B cell (primary cell): ENCODE measurements at regions not wholly inside any gene's neighbourhood (a gene's known extent, or its start where the extent isn't known, plus 50 kb on each side); places are given as distances from the start of the nearest gene placed in this dataset.

ENCODE experiments used
- ATAC-seq: fragments of 200-7000 bp; cut with Tn5 transposase; one replicate; pipeline ENCODE4 v1.10.0; 2021; ENCODE audit warnings: low read depth, mild to moderate bottlenecking, moderate number of reproducible peaks, moderate library complexity
- CTCF ChIA-PET: fragments of 350-600 bp; sonication (Branson Sonifier 250); formaldehyde crosslinking; loops from one replicate; lab custom pipeline; 2021; ENCODE audit warnings: antibody characterized with exemption, inconsistent platforms; lab: Charles Lee
- POLR2A ChIA-PET: fragments of 350-600 bp; sonication (Branson Sonifier 250); formaldehyde crosslinking; loops from one replicate; lab custom pipeline; 2021; ENCODE audit warnings: antibody characterized with exemption; lab: Charles Lee
- DNase-seq: peaks from one replicate; pipeline ENCODE4 v3.0.0; 2013
- H2AFZ ChIP-seq: 2 replicates; pipeline ENCODE4 v1.6.1; 2012; ENCODE audit warnings: mild to moderate bottlenecking, low read depth, low read length; ENCODE audit not compliant: insufficient read depth, poor library complexity, severe bottlenecking
- H3K27ac ChIP-seq, 2 donors: 1 replicate in 1 of 2; 2 replicates in 1 of 2; pipeline ENCODE4 v1.5.1; 2012 to 2013; ENCODE audit warnings: low read length in 2 of 2, mild to moderate bottlenecking in 2 of 2, moderate library complexity in 1 of 2
- H3K27me3 ChIP-seq, 4 experiments: fragments of 200-600 bp in 1 of 4; sonication (generic) in 1 of 4; replicated peaks in 1 of 4; 1 replicate in 2 of 4; 2 replicates in 2 of 4; pipeline versions ENCODE4 v1.6.1 to v1.7.0; 2013 to 2016; ENCODE audit warnings: low read length in 3 of 4, mild to moderate bottlenecking in 2 of 4, mixed read lengths in 1 of 4, moderate library complexity in 1 of 4; ENCODE audit not compliant: insufficient read depth in 4 of 4, control insufficient read depth in 3 of 4; ENCODE audit errors: control extremely low read depth in 1 of 4
- H3K36me3 ChIP-seq, 2 experiments: replicated peaks in 1 of 2; 1 replicate in 1 of 2; 2 replicates in 1 of 2; pipeline versions ENCODE4 v1.6.1 to v1.7.1; 2013; ENCODE audit warnings: low read length in 1 of 2; ENCODE audit not compliant: insufficient read depth in 2 of 2, control insufficient read depth in 1 of 2; ENCODE audit errors: control extremely low read depth in 1 of 2, extremely low read depth in 1 of 2
- H3K4me1 ChIP-seq, 2 donors: fragments of 200-600 bp in 1 of 2; sonication (generic) in 1 of 2; 1 replicate in 1 of 2; 2 replicates in 1 of 2; pipeline versions ENCODE4 v1.5.1 to v1.6.1; 2013 to 2017; ENCODE audit warnings: low read length in 2 of 2; ENCODE audit not compliant: control insufficient read depth in 2 of 2, insufficient read depth in 2 of 2
- H3K4me2 ChIP-seq: replicated peaks from 2 replicates; pipeline ENCODE3; 2012; ENCODE audit warnings: mild to moderate bottlenecking, low read depth, low read length; ENCODE audit not compliant: poor library complexity, severe bottlenecking
- H3K4me3 ChIP-seq, 5 experiments: fragments of 200-600 bp in 1 of 5; sonication (generic) in 1 of 5; 1 replicate in 3 of 5; 2 replicates in 2 of 5; pipeline versions ENCODE4 v1.5.1 to v1.7.0; 2011 to 2016; ENCODE audit warnings: low read length in 4 of 5, mild to moderate bottlenecking in 4 of 5, low read depth in 2 of 5, control low read depth in 1 of 5, moderate library complexity in 1 of 5; ENCODE audit not compliant: insufficient read depth in 1 of 5; ENCODE audit errors: control extremely low read depth in 1 of 5, extremely low read depth in 1 of 5
- H3K79me2 ChIP-seq: fragments of 200-600 bp; sonication (generic); one replicate; pipeline ENCODE4 v1.6.0; 2016; ENCODE audit warnings: low read length; ENCODE audit not compliant: control insufficient read depth, insufficient read depth
- H3K9ac ChIP-seq: fragments of 200-600 bp; sonication (generic); 2 replicates; pipeline ENCODE4 v1.6.1; 2017; ENCODE audit warnings: mild to moderate bottlenecking, low read length, moderate library complexity
- H3K9me3 ChIP-seq, 3 donors: one replicate each; pipeline versions ENCODE4 v1.6.1 to v1.7.1; 2013; ENCODE audit warnings: low read length in 2 of 3; ENCODE audit not compliant: control insufficient read depth in 2 of 3, insufficient read depth in 1 of 3; ENCODE audit errors: control extremely low read depth in 1 of 3
- H4K20me1 ChIP-seq: 2 replicates; pipeline ENCODE4 v1.6.0; 2012; ENCODE audit warnings: mild to moderate bottlenecking, low read length; ENCODE audit not compliant: insufficient read depth, control insufficient read depth, poor library complexity, severe bottlenecking
- H3K27ac Mint-ChIP-seq: one replicate; pipeline ENCODE4 v1.8.0; 2021; ENCODE audit warnings: mixed read lengths
- H3K27me3 Mint-ChIP-seq: one replicate; pipeline ENCODE4 v1.8.0; 2021; ENCODE audit warnings: mixed read lengths
- H3K4me1 Mint-ChIP-seq: one replicate; pipeline ENCODE4 v1.8.0; 2021; ENCODE audit warnings: mixed read lengths
- H3K4me3 Mint-ChIP-seq: one replicate; pipeline ENCODE4 v1.8.0; 2021; ENCODE audit warnings: mixed read lengths
- H3K9me3 Mint-ChIP-seq: one replicate; pipeline ENCODE4 v1.8.0; 2022; ENCODE audit warnings: mixed read lengths; ENCODE audit not compliant: insufficient read depth
- CTCF ChIP-seq: fragments of 200-600 bp; IDR thresholded peaks from one replicate; pipeline ENCODE4 v1.8.0; 2022; ENCODE audit warnings: antibody characterized with exemption, mild to moderate bottlenecking
- EZH2 ChIP-seq: IDR thresholded peaks from 2 replicates; pipeline ENCODE4 v1.6.1; 2012; ENCODE audit warnings: borderline replicate concordance, low read depth, mild to moderate bottlenecking, moderate library complexity, low read length; ENCODE audit not compliant: insufficient read depth, poor library complexity, severe bottlenecking
- WGBS: methylation state at CpG from one replicate; pipeline ENCODE4 v1.1.5; 2013; ENCODE audit warnings: missing lambda C conversion rate; ENCODE audit not compliant: insufficient coverage; 5-methylcytosine and 5-hydroxymethylcytosine counted together
- intact Hi-C: fragments of 100-400 bp; cut with micrococcal nuclease; formaldehyde crosslinking; loops from one replicate; pipeline ENCODE4 v1.10.0; 2022

DNA sequence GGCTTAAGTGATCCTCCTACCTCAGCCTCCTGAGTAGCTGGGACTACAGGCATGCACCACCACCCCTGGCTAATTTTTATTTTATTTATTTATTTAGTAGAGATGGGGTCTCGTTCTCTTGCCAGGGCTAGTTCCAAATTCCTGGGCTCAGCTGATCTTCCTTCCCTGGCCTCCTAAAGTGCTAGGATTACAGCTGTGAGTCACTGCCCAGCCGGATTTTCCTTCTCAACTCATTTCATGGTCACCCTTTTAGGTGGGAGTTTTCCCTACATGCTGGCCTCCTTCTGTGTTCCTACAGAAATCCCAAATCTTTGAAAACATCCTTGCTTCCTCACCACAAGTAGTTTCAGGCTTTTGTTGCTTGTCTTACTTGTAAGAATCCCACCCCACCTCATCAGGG lies 102.1 kb upstream of the SIAH1 start:
- no peak overlapping the region for H2AFZ ChIP-seq
- H3K79me2 ChIP-seq: no peaks in the 10 kb centered on the region
- no peak overlapping the region for H3K4me3 ChIP-seq
- H3K4me2 ChIP-seq: no peak overlapping the region
- H3K27me3 Mint-ChIP-seq: peaks cover 5% of the 10 kb centered on the region
- CTCF ChIA-PET: interaction anchor here (0.6 kb wide), 1 partner anchor 134 kb away, joined by 3 read pairs; no protein-coding TSS in a partner anchor
- peaks cover 0 to 4% (median 3%) of the 10 kb centered on the region in 3 donors for H3K9me3 ChIP-seq
- no peak overlapping the region for H3K27ac ChIP-seq
- POLR2A ChIA-PET: no interaction called here
- 100% methylated on average over 1 of the region's 2 CpGs for WGBS
- no peaks in the 10 kb centered on the region for H3K4me1 ChIP-seq
- no peak overlapping the region for H3K27ac Mint-ChIP-seq
- H3K9me3 Mint-ChIP-seq: peaks cover 4% of the 10 kb centered on the region
- no peak for ATAC-seq
- no peaks in the 10 kb centered on the region for H3K4me1 Mint-ChIP-seq
- H4K20me1 ChIP-seq: no peaks in the 10 kb centered on the region
- no peak for DNase-seq
- H3K9ac ChIP-seq: no peak overlapping the region
- no peaks in the 10 kb centered on the region for H3K36me3 ChIP-seq
- no peak for TF ChIP-seq CTCF
- no peak for TF ChIP-seq EZH2
- intact Hi-C loops: no loop called here
- H3K27me3 ChIP-seq: no peaks in the 10 kb centered on the region
- no peak overlapping the region for H3K4me3 Mint-ChIP-seq

DNA sequence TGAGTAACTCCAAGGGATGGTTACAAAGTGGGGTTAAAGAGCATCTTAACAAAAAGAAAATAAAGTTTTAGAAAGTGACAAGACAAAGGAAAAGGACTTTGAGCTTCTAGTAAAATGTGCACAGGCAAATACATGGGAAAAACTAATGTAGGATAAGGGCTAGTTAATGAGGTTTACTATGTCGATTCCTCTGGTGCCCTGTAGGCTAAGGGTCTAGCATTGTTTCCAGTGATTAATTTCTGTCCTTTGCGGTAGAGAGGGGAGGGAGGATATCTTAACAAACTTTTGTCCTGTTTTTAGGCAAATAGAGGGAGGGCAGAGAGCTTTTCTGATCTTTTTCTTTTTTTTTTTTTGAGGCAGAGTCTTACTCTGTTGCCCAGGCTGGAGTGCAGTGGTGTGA lies 96.6 kb upstream of the SIAH1 start:
- H3K27me3 ChIP-seq: no peaks in the 10 kb centered on the region
- ChIA-PET POLR2A (no interaction called here), CTCF (interaction anchor here (0.5 to 1.1 kb wide), 3 partner anchors 14 to 1554 kb away, joined by 3 to 5 read pairs (median 4); no protein-coding TSS in a partner anchor)
- Mint-ChIP-seq H3K27ac (no peak overlapping the region), H3K4me3 (no peak overlapping the region), H3K27me3 (no peaks in the 10 kb centered on the region), H3K4me1 (no peaks in the 10 kb centered on the region), H3K9me3 (no peaks in the 10 kb centered on the region)
- no peak overlapping the region for H3K4me2 ChIP-seq
- no peaks in the 10 kb centered on the region for H3K79me2 ChIP-seq
- H3K36me3 ChIP-seq: no peaks in the 10 kb centered on the region
- intact Hi-C loops: no loop called here
- peaks cover 0 to 4% (median 3%) of the 10 kb centered on the region in 3 donors for H3K9me3 ChIP-seq
- H3K4me3 ChIP-seq: no peak overlapping the region
- ATAC-seq: no peak
- no peak for DNase-seq
- H3K9ac ChIP-seq: no peak overlapping the region
- no peak overlapping the region for H2AFZ ChIP-seq
- H3K4me1 ChIP-seq: no peaks in the 10 kb centered on the region
- no peak overlapping the region for H3K27ac ChIP-seq
- 84% methylated on average over 2 of the region's 2 CpGs for WGBS
- H4K20me1 ChIP-seq: no peaks in the 10 kb centered on the region
- TF ChIP-seq EZH2 (no peak), CTCF (no peak)
